ENCODE measurements at regions not wholly inside any gene's neighbourhood (a gene's known extent, or its start where the extent isn't known, plus 50 kb on each side); places are given as distances from the start of the nearest gene placed in this dataset.
"Not testable (repeated sequence)": the region's sequence is repeated elsewhere in the genome, so short reads cannot be mapped to it uniquely, and the experiment has no call there.

DNA sequence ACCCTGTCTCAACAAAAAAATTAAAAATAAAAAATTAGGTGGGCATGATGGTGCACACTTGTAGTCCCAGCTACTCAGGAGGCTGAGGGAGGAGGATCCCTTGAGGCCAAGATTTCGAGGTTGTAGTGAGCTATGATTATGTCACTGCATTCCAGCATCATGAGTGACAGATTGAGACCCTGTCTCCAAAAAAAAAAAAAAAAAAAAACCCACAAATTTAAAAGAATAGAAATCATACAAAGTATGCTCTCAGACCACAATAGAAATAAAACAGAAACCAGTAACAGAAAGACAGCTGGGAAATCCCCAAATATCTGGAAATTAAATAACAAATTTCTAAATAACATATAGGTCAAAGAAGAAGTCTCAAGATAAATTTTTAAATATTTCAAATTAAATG, 81.0 kb upstream of the HUWE1 start:
- Mint-ChIP-seq H3K27ac (no peak overlapping the region), H3K4me3 (no peak overlapping the region), H3K9me3 (peaks cover 2% of the 10 kb centered on the region), H3K27me3 (no peaks in the 10 kb centered on the region), H3K36me3 (no peaks in the 10 kb centered on the region), H3K4me1 (no peaks in the 10 kb centered on the region)
- ATAC-seq (ENCODE audit: low read depth), result no peak
- no peak for DNase-seq (ENCODE audit: low spot score in 2 of 2)

DNA sequence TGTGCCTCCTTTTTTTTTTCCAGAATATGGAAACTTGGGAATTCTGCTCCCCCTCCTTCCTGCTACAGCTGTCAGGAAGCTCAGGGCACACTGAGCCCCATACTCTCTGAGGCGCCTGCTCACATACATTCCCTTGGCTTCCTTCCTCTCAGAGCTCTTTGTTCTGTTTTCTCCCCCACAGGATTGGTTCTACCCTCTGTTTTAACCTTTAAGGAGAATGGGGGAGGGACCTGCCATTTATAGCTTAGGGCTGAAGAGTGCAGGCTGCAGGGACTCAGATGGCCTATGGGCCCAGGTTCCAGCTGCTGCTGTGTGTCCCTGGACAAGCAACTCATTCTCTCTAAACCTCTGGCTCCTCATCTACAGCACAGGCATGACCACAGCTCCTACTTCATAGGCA, 70.7 kb upstream of the HUWE1 start:
- not testable (repeated sequence) for DNase-seq (ENCODE audit: low spot score in 2 of 2); H3K27ac Mint-ChIP-seq; ATAC-seq (ENCODE audit: low read depth); H3K4me1 Mint-ChIP-seq; H3K36me3 Mint-ChIP-seq; H3K27me3 Mint-ChIP-seq; H3K4me3 Mint-ChIP-seq; H3K9me3 Mint-ChIP-seq

DNA sequence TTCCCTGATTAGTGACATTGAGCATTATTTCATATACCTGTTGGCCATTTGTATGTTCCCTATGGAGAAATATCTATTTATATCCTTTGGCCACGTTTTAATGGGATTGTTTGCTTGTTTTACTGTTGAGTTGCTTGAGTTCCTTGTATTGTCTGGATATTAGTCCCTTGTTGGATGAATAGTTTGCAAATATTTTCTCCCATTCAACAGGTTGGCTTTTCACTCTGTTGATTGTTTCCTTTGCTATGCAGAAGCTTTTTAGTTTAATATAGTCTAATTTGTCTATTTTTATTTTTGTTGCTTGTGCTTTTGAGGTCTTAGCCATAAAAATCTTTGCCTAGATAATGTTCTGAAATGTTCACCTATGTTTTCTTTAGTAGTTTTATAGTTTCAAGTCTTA, 60.2 kb upstream of the HUWE1 start:
- Mint-ChIP-seq H3K27ac (no peak overlapping the region), H3K27me3 (no peaks in the 10 kb centered on the region), H3K9me3 (no peaks in the 10 kb centered on the region), H3K4me1 (no peaks in the 10 kb centered on the region), H3K4me3 (no peak overlapping the region), H3K36me3 (no peaks in the 10 kb centered on the region)
- no peak for ATAC-seq (ENCODE audit: low read depth)
- DNase-seq (ENCODE audit: low spot score in 2 of 2), result no peak

DNA sequence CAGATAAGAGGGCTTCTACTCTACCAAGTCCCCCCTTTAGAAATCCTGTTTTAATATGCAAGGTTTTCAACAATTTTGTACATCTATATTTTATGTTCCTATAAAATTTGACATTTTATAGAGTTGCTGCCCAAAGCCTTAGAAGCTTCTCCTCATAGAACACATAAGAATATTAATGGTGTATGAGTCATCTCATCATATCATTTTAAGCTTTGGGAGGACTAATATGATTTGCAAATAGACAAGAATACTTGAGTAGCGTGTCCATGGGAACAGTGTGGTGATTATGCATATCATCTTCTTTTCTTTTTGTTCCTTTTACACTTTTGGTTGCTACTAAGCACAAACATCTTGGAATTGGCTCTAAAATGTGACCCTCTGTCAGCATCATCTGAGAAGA, 56.7 kb upstream of the HUWE1 start:
- no peak overlapping the region for H3K4me3 Mint-ChIP-seq
- no peaks in the 10 kb centered on the region for H3K27me3 Mint-ChIP-seq
- no peak overlapping the region for H3K27ac Mint-ChIP-seq
- ATAC-seq (ENCODE audit: low read depth) (no peak), DNase-seq (ENCODE audit: low spot score in 2 of 2) (no peak)
- H3K36me3 Mint-ChIP-seq, result no peaks in the 10 kb centered on the region
- H3K4me1 Mint-ChIP-seq, result no peaks in the 10 kb centered on the region
- H3K9me3 Mint-ChIP-seq, result no peaks in the 10 kb centered on the region

DNA sequence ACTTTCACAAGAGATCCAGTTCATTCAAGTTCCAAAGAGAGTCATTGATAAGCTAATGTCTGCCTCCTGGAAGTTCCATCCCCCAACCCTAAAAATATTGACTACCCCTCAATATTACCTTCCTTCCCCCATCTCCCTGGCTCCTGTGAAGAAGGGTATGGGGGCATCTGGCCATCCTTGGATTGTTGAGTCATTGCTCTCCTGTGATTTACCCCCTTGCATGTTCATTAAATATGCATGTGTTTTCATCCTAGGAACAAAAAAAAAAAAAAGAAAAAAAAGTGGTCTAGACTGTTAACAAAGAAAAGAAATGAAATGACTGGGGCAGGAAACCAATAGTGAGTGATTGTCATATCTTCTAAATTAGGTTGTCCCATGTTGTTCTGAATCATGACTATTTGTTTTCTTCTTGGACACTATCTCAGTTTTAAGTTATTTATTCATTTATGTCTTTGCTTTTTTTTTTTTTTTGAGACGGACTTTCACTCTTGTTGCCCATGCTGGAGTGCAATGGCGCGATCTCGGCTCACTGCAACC, 51.9 kb upstream of the HUWE1 start:
- Mint-ChIP-seq H3K36me3 (no peaks in the 10 kb centered on the region), H3K27me3 (no peaks in the 10 kb centered on the region), H3K27ac (no peak overlapping the region), H3K4me3 (no peak overlapping the region), H3K9me3 (no peaks in the 10 kb centered on the region), H3K4me1 (peaks cover 7% of the 10 kb centered on the region)
- ATAC-seq (ENCODE audit: low read depth), result no peak
- DNase-seq (ENCODE audit: low spot score in 2 of 2), result no peak
